OCI-LY7 (cell line): ENCODE measurements at regions not wholly inside any gene's neighbourhood (a gene's known extent, or its start where the extent isn't known, plus 50 kb on each side); places are given as distances from the start of the nearest gene placed in this dataset.

Experiments used
- CTCF ChIP-seq: fragments of 200-600 bp; sonication (generic); conservative IDR thresholded peaks from 2 replicates; pipeline ENCODE4 v1.5.1; 2014; ENCODE audit warnings: mild to moderate bottlenecking, antibody characterized with exemption, low read length, moderate library complexity, mixed read lengths
- EZH2phosphoT487 ChIP-seq: fragments of 200-600 bp; sonication (generic); IDR thresholded peaks from 2 replicates; pipeline ENCODE4 v1.6.1; 2018; ENCODE audit warnings: low read depth, borderline replicate concordance, mild to moderate bottlenecking, mixed run types, antibody characterized with exemption, low read length, moderate library complexity, mixed read lengths

- TF ChIP-seq CTCF (no peak), EZH2phosphoT487 (no peak)
Measured at GRCh38 chr5:22910523-22910922, 57.4 kb upstream of the CDH12 start.
